ENCODE measurements at regions not wholly inside any gene's neighbourhood (a gene's known extent, or its start where the extent isn't known, plus 50 kb on each side); places are given as distances from the start of the nearest gene placed in this dataset.

DNA sequence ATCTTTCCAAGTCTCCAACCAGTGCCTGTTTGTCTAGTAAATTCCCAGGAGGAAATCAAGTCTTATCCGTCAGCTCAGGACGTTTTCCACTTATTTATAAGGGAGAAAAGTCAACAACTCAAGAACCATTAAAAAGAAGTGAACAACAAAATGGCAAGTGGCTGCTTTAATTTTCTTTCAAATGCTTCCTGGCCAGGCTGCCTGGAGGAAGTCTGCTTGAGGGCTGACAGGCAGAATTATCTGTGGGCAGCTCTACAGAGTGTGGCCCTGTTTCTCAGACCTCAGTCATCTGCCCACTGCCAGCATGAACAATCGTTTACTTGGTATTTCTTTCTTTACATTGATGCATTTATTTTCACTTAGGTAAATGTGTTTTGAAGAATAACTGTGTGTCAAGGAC, 281.9 kb upstream of the ISX start (continued):
- TF ChIP-seq, protein P1, sequence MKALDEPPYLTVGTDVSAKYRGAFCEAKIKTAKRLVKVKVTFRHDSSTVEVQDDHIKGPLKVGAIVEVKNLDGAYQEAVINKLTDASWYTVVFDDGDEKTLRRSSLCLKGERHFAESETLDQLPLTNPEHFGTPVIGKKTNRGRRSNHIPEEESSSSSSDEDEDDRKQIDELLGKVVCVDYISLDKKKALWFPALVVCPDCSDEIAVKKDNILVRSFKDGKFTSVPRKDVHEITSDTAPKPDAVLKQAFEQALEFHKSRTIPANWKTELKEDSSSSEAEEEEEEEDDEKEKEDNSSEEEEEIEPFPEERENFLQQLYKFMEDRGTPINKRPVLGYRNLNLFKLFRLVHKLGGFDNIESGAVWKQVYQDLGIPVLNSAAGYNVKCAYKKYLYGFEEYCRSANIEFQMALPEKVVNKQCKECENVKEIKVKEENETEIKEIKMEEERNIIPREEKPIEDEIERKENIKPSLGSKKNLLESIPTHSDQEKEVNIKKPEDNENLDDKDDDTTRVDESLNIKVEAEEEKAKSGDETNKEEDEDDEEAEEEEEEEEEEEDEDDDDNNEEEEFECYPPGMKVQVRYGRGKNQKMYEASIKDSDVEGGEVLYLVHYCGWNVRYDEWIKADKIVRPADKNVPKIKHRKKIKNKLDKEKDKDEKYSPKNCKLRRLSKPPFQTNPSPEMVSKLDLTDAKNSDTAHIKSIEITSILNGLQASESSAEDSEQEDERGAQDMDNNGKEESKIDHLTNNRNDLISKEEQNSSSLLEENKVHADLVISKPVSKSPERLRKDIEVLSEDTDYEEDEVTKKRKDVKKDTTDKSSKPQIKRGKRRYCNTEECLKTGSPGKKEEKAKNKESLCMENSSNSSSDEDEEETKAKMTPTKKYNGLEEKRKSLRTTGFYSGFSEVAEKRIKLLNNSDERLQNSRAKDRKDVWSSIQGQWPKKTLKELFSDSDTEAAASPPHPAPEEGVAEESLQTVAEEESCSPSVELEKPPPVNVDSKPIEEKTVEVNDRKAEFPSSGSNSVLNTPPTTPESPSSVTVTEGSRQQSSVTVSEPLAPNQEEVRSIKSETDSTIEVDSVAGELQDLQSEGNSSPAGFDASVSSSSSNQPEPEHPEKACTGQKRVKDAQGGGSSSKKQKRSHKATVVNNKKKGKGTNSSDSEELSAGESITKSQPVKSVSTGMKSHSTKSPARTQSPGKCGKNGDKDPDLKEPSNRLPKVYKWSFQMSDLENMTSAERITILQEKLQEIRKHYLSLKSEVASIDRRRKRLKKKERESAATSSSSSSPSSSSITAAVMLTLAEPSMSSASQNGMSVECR (CRISPR knock-in tag; IDR thresholded peaks at IDR 0.05; ENCODE audit: borderline replicate concordance), result no peak
- TF ChIP-seq, protein P2, sequence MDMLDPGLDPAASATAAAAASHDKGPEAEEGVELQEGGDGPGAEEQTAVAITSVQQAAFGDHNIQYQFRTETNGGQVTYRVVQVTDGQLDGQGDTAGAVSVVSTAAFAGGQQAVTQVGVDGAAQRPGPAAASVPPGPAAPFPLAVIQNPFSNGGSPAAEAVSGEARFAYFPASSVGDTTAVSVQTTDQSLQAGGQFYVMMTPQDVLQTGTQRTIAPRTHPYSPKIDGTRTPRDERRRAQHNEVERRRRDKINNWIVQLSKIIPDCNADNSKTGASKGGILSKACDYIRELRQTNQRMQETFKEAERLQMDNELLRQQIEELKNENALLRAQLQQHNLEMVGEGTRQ (CRISPR knock-in tag; IDR thresholded peaks at IDR 0.05), result no peak
- no peak for TF ChIP-seq CBFB (CRISPR knock-in tag; IDR thresholded peaks at IDR 0.05; ENCODE audit: low read depth)

DNA sequence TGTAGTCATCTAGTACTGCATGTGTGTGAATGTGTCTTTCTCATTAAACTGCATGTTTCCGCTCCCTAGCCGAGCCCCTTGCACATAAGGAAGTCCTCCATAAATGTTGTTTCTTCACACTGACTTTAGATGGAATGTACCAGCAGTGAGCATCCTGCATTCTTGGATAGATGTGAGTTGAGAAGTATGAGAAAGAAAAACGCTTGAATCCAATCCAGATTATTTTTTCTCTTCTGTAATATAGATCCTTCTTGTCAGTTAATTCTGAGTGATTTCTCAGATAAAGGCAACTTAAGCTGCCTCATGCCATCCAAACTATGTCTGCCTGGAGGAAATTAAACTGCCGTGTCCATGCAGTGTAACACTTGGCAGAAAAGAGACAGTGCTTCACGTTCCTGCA, 268.1 kb upstream of the ISX start:
- H3K36me3 Mint-ChIP-seq, result peaks cover 5% of the 10 kb centered on the region; the same call in 1 of the 2 replicates
- DNase-seq (ENCODE audit: low spot score) (no peak), ATAC-seq (no peak)
- H3K27me3 Mint-ChIP-seq (ENCODE audit: low read depth), result no peaks in the 10 kb centered on the region; the same call in 1 of the 2 replicates
- CTCF ChIA-PET, result no interaction called here
- no peak overlapping the region for H3K4me3 Mint-ChIP-seq
- POLR2A ChIA-PET, result no interaction called here
- no peak overlapping the region for H3K27ac Mint-ChIP-seq
- H3K4me1 Mint-ChIP-seq, result peaks cover 3% of the 10 kb centered on the region
- TF ChIP-seq TEAD4 (CRISPR knock-in tag; IDR thresholded peaks at IDR 0.05) (no peak), NR1H2 (CRISPR knock-in tag; IDR thresholded peaks at IDR 0.05) (no peak), ZNF263 (CRISPR knock-in tag; IDR thresholded peaks at IDR 0.05; ENCODE audit: low read depth) (no peak), GABPB1 (CRISPR knock-in tag; IDR thresholded peaks at IDR 0.05) (no peak), NR2C2 (CRISPR knock-in tag; IDR thresholded peaks at IDR 0.05) (no peak), CREM (CRISPR knock-in tag; IDR thresholded peaks at IDR 0.05) (no peak), ESRRA (CRISPR knock-in tag; IDR thresholded peaks at IDR 0.05; ENCODE audit: borderline replicate concordance) (no peak), JAZF1 (CRISPR knock-in tag; IDR thresholded peaks at IDR 0.05) (no peak), NR3C1 (CRISPR knock-in tag; conservative IDR thresholded peaks at IDR 0.05; ENCODE audit: low read depth) (no peak), MYBL2 (CRISPR knock-in tag; IDR thresholded peaks at IDR 0.05) (no peak), PRRX2 (CRISPR knock-in tag; IDR thresholded peaks at IDR 0.05) (no peak), FOXJ3 (CRISPR knock-in tag; IDR thresholded peaks at IDR 0.05; ENCODE audit: borderline replicate concordance) (no peak), TP53 (CRISPR knock-in tag; IDR thresholded peaks at IDR 0.05) (no peak), NFATC4 (CRISPR knock-in tag; IDR thresholded peaks at IDR 0.05) (no peak)
- TF ChIP-seq, protein P1 (CRISPR knock-in tag; IDR thresholded peaks at IDR 0.05; ENCODE audit: borderline replicate concordance), result no peak
- TF ChIP-seq, protein P3, sequence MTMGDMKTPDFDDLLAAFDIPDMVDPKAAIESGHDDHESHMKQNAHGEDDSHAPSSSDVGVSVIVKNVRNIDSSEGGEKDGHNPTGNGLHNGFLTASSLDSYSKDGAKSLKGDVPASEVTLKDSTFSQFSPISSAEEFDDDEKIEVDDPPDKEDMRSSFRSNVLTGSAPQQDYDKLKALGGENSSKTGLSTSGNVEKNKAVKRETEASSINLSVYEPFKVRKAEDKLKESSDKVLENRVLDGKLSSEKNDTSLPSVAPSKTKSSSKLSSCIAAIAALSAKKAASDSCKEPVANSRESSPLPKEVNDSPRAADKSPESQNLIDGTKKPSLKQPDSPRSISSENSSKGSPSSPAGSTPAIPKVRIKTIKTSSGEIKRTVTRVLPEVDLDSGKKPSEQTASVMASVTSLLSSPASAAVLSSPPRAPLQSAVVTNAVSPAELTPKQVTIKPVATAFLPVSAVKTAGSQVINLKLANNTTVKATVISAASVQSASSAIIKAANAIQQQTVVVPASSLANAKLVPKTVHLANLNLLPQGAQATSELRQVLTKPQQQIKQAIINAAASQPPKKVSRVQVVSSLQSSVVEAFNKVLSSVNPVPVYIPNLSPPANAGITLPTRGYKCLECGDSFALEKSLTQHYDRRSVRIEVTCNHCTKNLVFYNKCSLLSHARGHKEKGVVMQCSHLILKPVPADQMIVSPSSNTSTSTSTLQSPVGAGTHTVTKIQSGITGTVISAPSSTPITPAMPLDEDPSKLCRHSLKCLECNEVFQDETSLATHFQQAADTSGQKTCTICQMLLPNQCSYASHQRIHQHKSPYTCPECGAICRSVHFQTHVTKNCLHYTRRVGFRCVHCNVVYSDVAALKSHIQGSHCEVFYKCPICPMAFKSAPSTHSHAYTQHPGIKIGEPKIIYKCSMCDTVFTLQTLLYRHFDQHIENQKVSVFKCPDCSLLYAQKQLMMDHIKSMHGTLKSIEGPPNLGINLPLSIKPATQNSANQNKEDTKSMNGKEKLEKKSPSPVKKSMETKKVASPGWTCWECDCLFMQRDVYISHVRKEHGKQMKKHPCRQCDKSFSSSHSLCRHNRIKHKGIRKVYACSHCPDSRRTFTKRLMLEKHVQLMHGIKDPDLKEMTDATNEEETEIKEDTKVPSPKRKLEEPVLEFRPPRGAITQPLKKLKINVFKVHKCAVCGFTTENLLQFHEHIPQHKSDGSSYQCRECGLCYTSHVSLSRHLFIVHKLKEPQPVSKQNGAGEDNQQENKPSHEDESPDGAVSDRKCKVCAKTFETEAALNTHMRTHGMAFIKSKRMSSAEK (CRISPR knock-in tag; IDR thresholded peaks at IDR 0.05; ENCODE audit: borderline replicate concordance), result no peak
- TF ChIP-seq, protein P4, sequence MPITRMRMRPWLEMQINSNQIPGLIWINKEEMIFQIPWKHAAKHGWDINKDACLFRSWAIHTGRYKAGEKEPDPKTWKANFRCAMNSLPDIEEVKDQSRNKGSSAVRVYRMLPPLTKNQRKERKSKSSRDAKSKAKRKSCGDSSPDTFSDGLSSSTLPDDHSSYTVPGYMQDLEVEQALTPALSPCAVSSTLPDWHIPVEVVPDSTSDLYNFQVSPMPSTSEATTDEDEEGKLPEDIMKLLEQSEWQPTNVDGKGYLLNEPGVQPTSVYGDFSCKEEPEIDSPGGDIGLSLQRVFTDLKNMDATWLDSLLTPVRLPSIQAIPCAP (CRISPR knock-in tag; IDR thresholded peaks at IDR 0.05), result no peak
- TF ChIP-seq, protein P5, sequence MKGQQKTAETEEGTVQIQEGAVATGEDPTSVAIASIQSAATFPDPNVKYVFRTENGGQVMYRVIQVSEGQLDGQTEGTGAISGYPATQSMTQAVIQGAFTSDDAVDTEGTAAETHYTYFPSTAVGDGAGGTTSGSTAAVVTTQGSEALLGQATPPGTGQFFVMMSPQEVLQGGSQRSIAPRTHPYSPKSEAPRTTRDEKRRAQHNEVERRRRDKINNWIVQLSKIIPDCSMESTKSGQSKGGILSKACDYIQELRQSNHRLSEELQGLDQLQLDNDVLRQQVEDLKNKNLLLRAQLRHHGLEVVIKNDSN (CRISPR knock-in tag; IDR thresholded peaks at IDR 0.05), result no peak
- peaks cover 15% of the 10 kb centered on the region; the same call in 1 of the 2 replicates for H3K9me3 Mint-ChIP-seq

All from WTC11 (cell line).